KMS-11 (cell line): ENCODE measurements at regions not wholly inside any gene's neighbourhood (a gene's known extent, or its start where the extent isn't known, plus 50 kb on each side); places are given as distances from the start of the nearest gene placed in this dataset.

Source experiments
- H2AFZ ChIP-seq: fragments of 200-600 bp; sonication (generic); 2 replicates; pipeline ENCODE4 v1.6.1; 2016; ENCODE audit warnings: antibody characterized with exemption, mixed run types, low read depth
- H3K27ac ChIP-seq: fragments of 200-600 bp; sonication (generic); 2 replicates; pipeline ENCODE4 v1.6.1; 2016; ENCODE audit warnings: mild to moderate bottlenecking, mixed run types
- H3K27me3 ChIP-seq: fragments of 200-600 bp; sonication (generic); 2 replicates; pipeline ENCODE4 v1.6.1; 2017; ENCODE audit warnings: mild to moderate bottlenecking, low read depth, mixed run types, moderate library complexity; ENCODE audit not compliant: insufficient read depth
- H3K36me3 ChIP-seq: fragments of 200-600 bp; sonication (generic); 2 replicates; pipeline ENCODE4 v1.6.1; 2017; ENCODE audit warnings: mild to moderate bottlenecking, mixed run types; ENCODE audit not compliant: insufficient read depth
- H3K4me1 ChIP-seq: fragments of 200-600 bp; sonication (generic); 2 replicates; pipeline ENCODE4 v1.6.1; 2016; ENCODE audit warnings: mild to moderate bottlenecking, low read depth, mixed run types; ENCODE audit not compliant: poor library complexity, severe bottlenecking
- H3K4me2 ChIP-seq: fragments of 200-600 bp; sonication (generic); 2 replicates; pipeline ENCODE4 v1.7.0; 2016; ENCODE audit warnings: mild to moderate bottlenecking, mixed run types
- H3K4me3 ChIP-seq: fragments of 200-600 bp; sonication (generic); IDR thresholded peaks from 2 replicates; pipeline ENCODE4 v1.6.1; 2017; ENCODE audit warnings: low read depth, low read length, mixed read lengths; ENCODE audit not compliant: insufficient read depth
- H3K79me2 ChIP-seq: fragments of 200-600 bp; sonication (generic); 2 replicates; pipeline ENCODE4 v1.6.1; 2016; ENCODE audit warnings: low read depth, mixed run types; ENCODE audit not compliant: insufficient read depth
- H3K9ac ChIP-seq: fragments of 200-600 bp; sonication (generic); 2 replicates; pipeline ENCODE4 v1.6.1; 2016; ENCODE audit warnings: mild to moderate bottlenecking, mixed run types
- H4K20me1 ChIP-seq: fragments of 200-600 bp; sonication (generic); 2 replicates; pipeline ENCODE4 v1.6.1; 2016; ENCODE audit warnings: mild to moderate bottlenecking, mixed run types; ENCODE audit not compliant: insufficient read depth
- CTCF ChIP-seq: fragments of 200-600 bp; sonication (generic); conservative IDR thresholded peaks from 2 replicates; pipeline ENCODE4 v1.6.1; 2017; ENCODE audit warnings: low read depth, mild to moderate bottlenecking, antibody characterized with exemption, low read length, moderate library complexity, mixed read lengths

GRCh38 chr12:115879354-115879753, 398.1 kb downstream of the MED13L start:
- no peak overlapping the region for H3K27ac ChIP-seq
- H2AFZ ChIP-seq: no peak overlapping the region
- no peaks in the 10 kb centered on the region for H3K79me2 ChIP-seq
- H3K4me3 ChIP-seq: no peak overlapping the region
- H3K36me3 ChIP-seq: no peaks in the 10 kb centered on the region
- no peak overlapping the region for H3K4me2 ChIP-seq
- no peak overlapping the region for H3K9ac ChIP-seq
- no peaks in the 10 kb centered on the region for H4K20me1 ChIP-seq
- TF ChIP-seq CTCF: no peak
- H3K4me1 ChIP-seq: no peaks in the 10 kb centered on the region
- no peaks in the 10 kb centered on the region for H3K27me3 ChIP-seq

GRCh38 chr12:115873451-115874082, 403.9 kb downstream of the MED13L start:
- Histone ChIP-seq H3K79me2 (no peaks in the 10 kb centered on the region), H2AFZ (no peak overlapping the region), H3K9ac (no peak overlapping the region), H3K4me3 (no peak overlapping the region), H3K4me2 (no peak overlapping the region), H4K20me1 (no peaks in the 10 kb centered on the region), H3K36me3 (no peaks in the 10 kb centered on the region), H3K4me1 (no peaks in the 10 kb centered on the region), H3K27me3 (no peaks in the 10 kb centered on the region), H3K27ac (no peak overlapping the region)
- no peak for TF ChIP-seq CTCF

- TF ChIP-seq CTCF: no peak
- Histone ChIP-seq H3K27ac (no peak overlapping the region), H3K36me3 (no peaks in the 10 kb centered on the region), H3K4me1 (no peaks in the 10 kb centered on the region), H3K27me3 (no peaks in the 10 kb centered on the region), H3K9ac (no peak overlapping the region), H4K20me1 (no peaks in the 10 kb centered on the region), H3K79me2 (no peaks in the 10 kb centered on the region), H3K4me3 (no peak overlapping the region), H2AFZ (no peak overlapping the region), H3K4me2 (no peak overlapping the region)
These were observed 404.6 kb downstream of the MED13L start for GRCh38 chr12:115872919-115873357.

- H3K9ac ChIP-seq: no peak overlapping the region
- H3K27ac ChIP-seq: no peak overlapping the region
- H3K4me3 ChIP-seq: no peak overlapping the region
These were observed 405.3 kb downstream of the MED13L start for GRCh38 chr12:115872212-115872611.

More at GRCh38 chr12:115872212-115872611, 405.3 kb downstream of the MED13L start:
- no peak overlapping the region for H3K4me2 ChIP-seq
- H3K79me2 ChIP-seq: no peaks in the 10 kb centered on the region
- H2AFZ ChIP-seq: no peak overlapping the region
- no peaks in the 10 kb centered on the region for H3K27me3 ChIP-seq
- no peaks in the 10 kb centered on the region for H3K36me3 ChIP-seq
- no peaks in the 10 kb centered on the region for H4K20me1 ChIP-seq
- TF ChIP-seq CTCF: no peak
- no peaks in the 10 kb centered on the region for H3K4me1 ChIP-seq
